Gastroesophageal sphincter (tissue), 3 donors: ENCODE measurements at regions not wholly inside any gene's neighbourhood (a gene's known extent, or its start where the extent isn't known, plus 50 kb on each side); places are given as distances from the start of the nearest gene placed in this dataset.

Source experiments
- CTCF ChIP-seq, 4 experiments: fragments of 200-600 bp in 2 of 4; fragments of 450-650 bp in 2 of 4; sonication (generic) in 1 of 4; IDR thresholded peaks; one replicate each; pipeline ENCODE4 v1.5.1; 2017 to 2019; ENCODE audit warnings: antibody characterized with exemption in 4 of 4, mild to moderate bottlenecking in 2 of 4, moderate library complexity in 2 of 4
- POLR2A ChIP-seq, 2 donors: fragments of 450-650 bp; IDR thresholded peaks; one replicate each; pipeline ENCODE4 v1.6.1; 2017; ENCODE audit warnings: antibody characterized with exemption in 2 of 2, mild to moderate bottlenecking in 2 of 2, moderate library complexity in 1 of 2
- POLR2AphosphoS5 ChIP-seq: sonication (generic); formaldehyde crosslinking; IDR thresholded peaks from one replicate; pipeline ENCODE4 v1.6.1; 2017; ENCODE audit warnings: antibody characterized with exemption

- TF ChIP-seq POLR2AphosphoS5 (no peak), CTCF (IDR thresholded peaks at IDR 0.05) (no peak), POLR2A (IDR thresholded peaks at IDR 0.05) (no peak)
These were observed 55.6 kb downstream of the PLXNA1 start for GRCh38 chr3:127038466-127038865.
